AG10803 (cell line): ENCODE measurements at regions not wholly inside any gene's neighbourhood (a gene's known extent, or its start where the extent isn't known, plus 50 kb on each side); places are given as distances from the start of the nearest gene placed in this dataset.
A peak's percentile ranks its signal among the peaks of the same experiment; 100 is the strongest.

ENCODE experiments used
- DNase-seq: peaks from one replicate; pipeline ENCODE4 v3.0.0; 2010; ENCODE audit warnings: low read depth
- H3K4me3 ChIP-seq: 2 replicates; pipeline ENCODE4 v1.5.1; 2011; ENCODE audit warnings: mild to moderate bottlenecking, low read length, control low read depth
- CTCF ChIP-seq: conservative IDR thresholded peaks from 2 replicates; pipeline ENCODE4 v1.5.1; 2011; ENCODE audit warnings: mild to moderate bottlenecking, low read length, control low read depth, inconsistent platforms

- peak; percentile 10 for DNase-seq
- H3K4me3 ChIP-seq = no peak overlapping the region
- no peak for TF ChIP-seq CTCF
Measured at GRCh38 chr5:61734966-61735365, 402.9 kb downstream of the ZSWIM6 start.

- no peak for DNase-seq
- no peak overlapping the region for H3K4me3 ChIP-seq
- TF ChIP-seq CTCF = no peak
Measured at GRCh38 chr5:61735531-61735930, 403.5 kb downstream of the ZSWIM6 start.

- no peak for DNase-seq
- TF ChIP-seq CTCF = no peak
- no peak overlapping the region for H3K4me3 ChIP-seq
Measured at GRCh38 chr5:61735995-61736394, 403.9 kb downstream of the ZSWIM6 start.

GRCh38 chr5:61737301-61737963 is 405.4 kb downstream of the ZSWIM6 start:
- H3K4me3 ChIP-seq = no peak overlapping the region
- no peak for DNase-seq
- no peak for TF ChIP-seq CTCF

- TF ChIP-seq CTCF = no peak
- DNase-seq = no peak
- H3K4me3 ChIP-seq = no peak overlapping the region
Measured at GRCh38 chr5:61737964-61738340, 405.9 kb downstream of the ZSWIM6 start.

GRCh38 chr5:61738446-61738845 is 406.4 kb downstream of the ZSWIM6 start:
- TF ChIP-seq CTCF = no peak
- H3K4me3 ChIP-seq = no peak overlapping the region
- DNase-seq = no peak

- H3K4me3 ChIP-seq = no peak overlapping the region
- DNase-seq = no peak
- no peak for TF ChIP-seq CTCF
Measured at GRCh38 chr5:61744690-61745619, 412.9 kb downstream of the ZSWIM6 start.
